Inflammatory macrophage treated with lipopolysaccharide for 1 hour (primary cell): ENCODE measurements at regions not wholly inside any gene's neighbourhood (a gene's known extent, or its start where the extent isn't known, plus 50 kb on each side); places are given as distances from the start of the nearest gene placed in this dataset.
"Not testable (repeated sequence)": the region's sequence is repeated elsewhere in the genome, so short reads cannot be mapped to it uniquely, and the experiment has no call there.

Experiments
- DNase-seq, 2 donors: peaks; one replicate each; pipeline ENCODE4 v3.0.0-alpha.2; 2020 to 2022

- DNase-seq = no peak
Observed at GRCh38 chr13:85597790-85598500, 201.3 kb downstream of the SLITRK6 start.

- DNase-seq = no peak
Observed at GRCh38 chr13:85592211-85592610, 207.0 kb downstream of the SLITRK6 start.

GRCh38 chr13:85590231-85590931, 208.8 kb downstream of the SLITRK6 start:
- no peak for DNase-seq

- no peak for DNase-seq
Observed at GRCh38 chr13:85589021-85589420, 210.2 kb downstream of the SLITRK6 start.

GRCh38 chr13:85588359-85588758, 210.9 kb downstream of the SLITRK6 start:
- DNase-seq = no peak

- no peak for DNase-seq
Observed at GRCh38 chr13:85586856-85587255, 212.4 kb downstream of the SLITRK6 start.

- DNase-seq = no peak
Observed at GRCh38 chr13:85586422-85586831, 212.8 kb downstream of the SLITRK6 start.

GRCh38 chr13:85582890-85583289, 216.3 kb downstream of the SLITRK6 start:
- DNase-seq = no peak

GRCh38 chr13:85575110-85575509, 224.1 kb downstream of the SLITRK6 start:
- DNase-seq = no peak

GRCh38 chr13:85567909-85568308, 231.3 kb downstream of the SLITRK6 start:
- no peak for DNase-seq

- DNase-seq = no peak
Observed at GRCh38 chr13:85565652-85566051, 233.6 kb downstream of the SLITRK6 start.

- DNase-seq = no peak
Observed at GRCh38 chr13:85564598-85564997, 234.6 kb downstream of the SLITRK6 start.

GRCh38 chr13:85562282-85562681, 236.9 kb downstream of the SLITRK6 start:
- DNase-seq = no peak

- DNase-seq = no peak
Observed at GRCh38 chr13:85557691-85558467, 241.3 kb downstream of the SLITRK6 start.

GRCh38 chr13:85551012-85551411, 248.2 kb downstream of the SLITRK6 start:
- DNase-seq = no peak

- no peak for DNase-seq
Observed at GRCh38 chr13:85549819-85550218, 249.4 kb downstream of the SLITRK6 start.

- DNase-seq = not testable (repeated sequence)
Observed at GRCh38 chr13:85548845-85549244, 250.4 kb downstream of the SLITRK6 start.

GRCh38 chr13:85545771-85546170, 253.4 kb downstream of the SLITRK6 start:
- no peak for DNase-seq

- DNase-seq = no peak
Observed at GRCh38 chr13:85544756-85545155, 254.5 kb downstream of the SLITRK6 start.

- DNase-seq = no peak
Observed at GRCh38 chr13:85543144-85543543, 256.1 kb downstream of the SLITRK6 start.

- no peak for DNase-seq
Observed at GRCh38 chr13:85541476-85541875, 257.7 kb downstream of the SLITRK6 start.

- DNase-seq = no peak
Observed at GRCh38 chr13:85538957-85539356, 260.3 kb downstream of the SLITRK6 start.

- DNase-seq = no peak
Observed at GRCh38 chr13:85537601-85538000, 261.6 kb downstream of the SLITRK6 start.

- no peak for DNase-seq
Observed at GRCh38 chr13:85536706-85537105, 262.5 kb downstream of the SLITRK6 start.
